GM18511 (cell line): ENCODE measurements at regions not wholly inside any gene's neighbourhood (a gene's known extent, or its start where the extent isn't known, plus 50 kb on each side); places are given as distances from the start of the nearest gene placed in this dataset.
"Not testable (repeated sequence)": the region's sequence is repeated elsewhere in the genome, so short reads cannot be mapped to it uniquely, and the experiment has no call there.

Experiments used
- ATAC-seq: cut with Tn5 transposase; IDR thresholded peaks from one replicate; pipeline ENCODE4 v1.9.1; 2021; ENCODE audit warnings: mild to moderate bottlenecking, moderate library complexity; ENCODE audit not compliant: unreplicated experiment

- no peak for ATAC-seq
Observed at GRCh38 chr1:195715652-195716051, 892.6 kb downstream of the KCNT2 start.

GRCh38 chr1:195714248-195714647, 894.0 kb downstream of the KCNT2 start:
- no peak for ATAC-seq

- no peak for ATAC-seq
Observed at GRCh38 chr1:195709821-195710220, 898.4 kb downstream of the KCNT2 start.

- no peak for ATAC-seq
Observed at GRCh38 chr1:195704028-195704427, 904.2 kb downstream of the KCNT2 start.

GRCh38 chr1:195701149-195701548, 907.1 kb downstream of the KCNT2 start:
- no peak for ATAC-seq

- ATAC-seq: peak; percentile 99
Observed at GRCh38 chr1:195697130-195697529, 911.1 kb downstream of the KCNT2 start.

GRCh38 chr1:195686764-195687163, 921.5 kb downstream of the KCNT2 start:
- ATAC-seq: no peak

- no peak for ATAC-seq
Observed at GRCh38 chr1:195664628-195665027, 943.6 kb downstream of the KCNT2 start.

- ATAC-seq: no peak
Observed at GRCh38 chr1:195663549-195664280, 944.5 kb downstream of the KCNT2 start.

GRCh38 chr1:195656780-195657179, 951.5 kb downstream of the KCNT2 start:
- no peak for ATAC-seq

GRCh38 chr1:195648875-195649274, 959.4 kb downstream of the KCNT2 start:
- ATAC-seq: not testable (repeated sequence)

GRCh38 chr1:195637539-195637938, 970.7 kb downstream of the KCNT2 start:
- ATAC-seq: no peak

- ATAC-seq: peak; percentile 75
Observed at GRCh38 chr1:195618287-195618686, 990.0 kb downstream of the KCNT2 start.

GRCh38 chr1:195617106-195617505, 991.1 kb downstream of the KCNT2 start:
- no peak for ATAC-seq

GRCh38 chr1:195608883-195609282, 999.4 kb downstream of the KCNT2 start:
- ATAC-seq: no peak

- no peak for ATAC-seq
Observed at GRCh38 chr1:195606483-195606882, 1001.8 kb downstream of the KCNT2 start.

- ATAC-seq: no peak
Observed at GRCh38 chr1:195604287-195604686, 1004.0 kb downstream of the KCNT2 start.

- no peak for ATAC-seq
Observed at GRCh38 chr1:195597891-195598290, 1010.3 kb downstream of the KCNT2 start.

GRCh38 chr1:195594773-195595172, 1013.5 kb downstream of the KCNT2 start:
- no peak for ATAC-seq

- no peak for ATAC-seq
Observed at GRCh38 chr1:195594322-195594721, 1013.9 kb downstream of the KCNT2 start.

GRCh38 chr1:195591917-195592672, 1016.1 kb downstream of the KCNT2 start:
- no peak for ATAC-seq

GRCh38 chr1:195590649-195591048, 1017.6 kb downstream of the KCNT2 start:
- ATAC-seq: no peak
